ENCODE measurements at regions not wholly inside any gene's neighbourhood (a gene's known extent, or its start where the extent isn't known, plus 50 kb on each side); places are given as distances from the start of the nearest gene placed in this dataset.

- no peak overlapping the region for H3K27ac ChIP-seq
- TF ChIP-seq CTCF (conservative IDR thresholded peaks at IDR 0.05) (no peak), ZFX (IDR thresholded peaks at IDR 0.05) (no peak)
Measured at GRCh38 chr21:27290028-27290427, 323.1 kb upstream of the ADAMTS5 start.

GRCh38 chr21:27286760-27287159, 319.9 kb upstream of the ADAMTS5 start:
- no peak overlapping the region for H3K27ac ChIP-seq
- no peak for TF ChIP-seq ZFX (IDR thresholded peaks at IDR 0.05)
- no peak for TF ChIP-seq CTCF (conservative IDR thresholded peaks at IDR 0.05)

- H3K27ac ChIP-seq: no peak overlapping the region
Measured at GRCh38 chr21:27277110-27277509, 310.2 kb upstream of the ADAMTS5 start.

GRCh38 chr21:27275294-27275927, 308.5 kb upstream of the ADAMTS5 start:
- H3K27ac ChIP-seq: no peak overlapping the region
- no peak for TF ChIP-seq CTCF (conservative IDR thresholded peaks at IDR 0.05)
- no peak for TF ChIP-seq ZFX (IDR thresholded peaks at IDR 0.05)

More at GRCh38 chr21:27277110-27277509, 310.2 kb upstream of the ADAMTS5 start:
- TF ChIP-seq CTCF (conservative IDR thresholded peaks at IDR 0.05): no peak
- no peak for TF ChIP-seq ZFX (IDR thresholded peaks at IDR 0.05)

- no peak for TF ChIP-seq ZFX (IDR thresholded peaks at IDR 0.05)
- no peak for TF ChIP-seq CTCF (conservative IDR thresholded peaks at IDR 0.05)
- no peak overlapping the region for H3K27ac ChIP-seq
Measured at GRCh38 chr21:27269644-27270043, 302.8 kb upstream of the ADAMTS5 start.

GRCh38 chr21:27268290-27268689, 301.4 kb upstream of the ADAMTS5 start:
- no peak overlapping the region for H3K27ac ChIP-seq
- TF ChIP-seq CTCF (conservative IDR thresholded peaks at IDR 0.05) (no peak), ZFX (IDR thresholded peaks at IDR 0.05) (no peak)

GRCh38 chr21:27265949-27266348, 299.1 kb upstream of the ADAMTS5 start:
- no peak overlapping the region for H3K27ac ChIP-seq
- TF ChIP-seq ZFX (IDR thresholded peaks at IDR 0.05): no peak
- no peak for TF ChIP-seq CTCF (conservative IDR thresholded peaks at IDR 0.05)
